ENCODE measurements at regions not wholly inside any gene's neighbourhood (a gene's known extent, or its start where the extent isn't known, plus 50 kb on each side); places are given as distances from the start of the nearest gene placed in this dataset.

GRCh38 chr7:156092307-156092706 lies 280.0 kb upstream of the SHH start:
- 39% methylated on average over 11 of the region's 11 CpGs for WGBS (ENCODE audit: low lambda C conversion rate)
- H3K27me3 ChIP-seq (ENCODE audit: control insufficient read depth in 1 of 2, insufficient read depth in 2 of 2, low read length in 2 of 2), result peaks cover 7 to 69% of the 10 kb centered on the region in 2 experiments; a peak in 4 of 5 replicates
- POLR2A ChIA-PET, result no interaction called here
- H3K9ac ChIP-seq (ENCODE audit: insufficient read depth, low read depth, low read length), result no peak overlapping the region
- H3K36me3 ChIP-seq (replicated peaks in 1 of 2; ENCODE audit: control insufficient read depth in 1 of 2, insufficient read depth in 2 of 2, low read length in 2 of 2), result no peaks in the 10 kb centered on the region
- BruUV-seq (replicated peaks), result no TSS peak
- DNase-seq (ENCODE audit: low spot score) (no peak), FAIRE-seq (no peak), ATAC-seq (no peak)
- no peaks in the 10 kb centered on the region for H3K79me2 ChIP-seq (ENCODE audit: insufficient read depth, low read length)
- no peak overlapping the region for H3K4me2 ChIP-seq (ENCODE audit: low read depth, low read length)
- no peak overlapping the region for H2AFZ ChIP-seq (ENCODE audit: low read length)
- H4K20me1 ChIP-seq (ENCODE audit: insufficient read depth, low read length), result no peaks in the 10 kb centered on the region
- no peak overlapping the region for H3K4me3 ChIP-seq (replicated peaks in 1 of 3; ENCODE audit: insufficient read depth in 1 of 3, low read depth in 2 of 3, low read length in 3 of 3)
- no peaks in the 10 kb centered on the region for H3K9me3 ChIP-seq (ENCODE audit: low read length)
- TF ChIP-seq TEAD3 (CRISPR knock-in tag; optimal IDR thresholded peaks at IDR 0.05; ENCODE audit: borderline replicate concordance) (no peak), MXD3 (CRISPR knock-in tag; IDR thresholded peaks at IDR 0.05) (no peak), ZBTB38 (CRISPR knock-in tag; IDR thresholded peaks at IDR 0.05) (no peak), SMAD3 (CRISPR knock-in tag; IDR thresholded peaks at IDR 0.05) (no peak)
- CTCF ChIA-PET (ENCODE audit: low intra/inter-chr PET ratio, low total read pairs), result no interaction called here
- H3K4me1 ChIP-seq (ENCODE audit: insufficient read depth, low read length), result no peaks in the 10 kb centered on the region
- in situ Hi-C loops (cut with HindIII; ENCODE audit: extremely low pct_ligation_motif_present, low pct_unique_long_range_greater_than_20kb), result no loop called here
- H3K27ac ChIP-seq (ENCODE audit: extremely low read length, insufficient read depth, low read length), result no peak overlapping the region
- intact Hi-C loops (cut with micrococcal nuclease; ENCODE audit: unreplicated experiment), result no loop called here

- intact Hi-C loops (cut with micrococcal nuclease; ENCODE audit: unreplicated experiment), result no loop called here
- DNase-seq (ENCODE audit: low spot score) (no peak), FAIRE-seq (no peak), ATAC-seq (no peak)
- no peak overlapping the region for H3K9ac ChIP-seq (ENCODE audit: insufficient read depth, low read depth, low read length)
- no peaks in the 10 kb centered on the region for H3K79me2 ChIP-seq (ENCODE audit: insufficient read depth, low read length)
- no peak overlapping the region for H2AFZ ChIP-seq (ENCODE audit: low read length)
- H3K4me3 ChIP-seq (replicated peaks in 1 of 3; ENCODE audit: insufficient read depth in 1 of 3, low read depth in 2 of 3, low read length in 3 of 3), result no peak overlapping the region
- BruUV-seq (replicated peaks), result no TSS peak
- in situ Hi-C loops (cut with HindIII; ENCODE audit: extremely low pct_ligation_motif_present, low pct_unique_long_range_greater_than_20kb), result no loop called here
- H3K36me3 ChIP-seq (replicated peaks in 1 of 2; ENCODE audit: control insufficient read depth in 1 of 2, insufficient read depth in 2 of 2, low read length in 2 of 2), result no peaks in the 10 kb centered on the region
- H4K20me1 ChIP-seq (ENCODE audit: insufficient read depth, low read length), result no peaks in the 10 kb centered on the region
- no peak overlapping the region for H3K4me2 ChIP-seq (ENCODE audit: low read depth, low read length)
- 12% methylated on average over 7 of the region's 10 CpGs for WGBS (ENCODE audit: low lambda C conversion rate)
- ChIA-PET POLR2A (no interaction called here), CTCF (ENCODE audit: low intra/inter-chr PET ratio, low total read pairs) (no interaction called here)
- H3K27me3 ChIP-seq (ENCODE audit: control insufficient read depth in 1 of 2, insufficient read depth in 2 of 2, low read length in 2 of 2), result peaks cover 5 to 67% of the 10 kb centered on the region in 2 experiments; a peak in 4 of 5 replicates
- H3K9me3 ChIP-seq (ENCODE audit: low read length), result no peaks in the 10 kb centered on the region
- no peaks in the 10 kb centered on the region for H3K4me1 ChIP-seq (ENCODE audit: insufficient read depth, low read length)
- no peak overlapping the region for H3K27ac ChIP-seq (ENCODE audit: extremely low read length, insufficient read depth, low read length)
- no peak for TF ChIP-seq STAT6 (CRISPR knock-in tag; IDR thresholded peaks at IDR 0.05; ENCODE audit: borderline replicate concordance)
- no peak for TF ChIP-seq ZC3H13 (CRISPR knock-in tag; IDR thresholded peaks at IDR 0.05)
- no peak for TF ChIP-seq ZBTB20 (CRISPR knock-in tag; IDR thresholded peaks at IDR 0.05; ENCODE audit: borderline replicate concordance, low read depth)
- no peak for TF ChIP-seq ZNF564 (CRISPR knock-in tag; IDR thresholded peaks at IDR 0.05)
- no peak for TF ChIP-seq CBX5 (CRISPR knock-in tag; IDR thresholded peaks at IDR 0.05; ENCODE audit: borderline replicate concordance)
- no peak for TF ChIP-seq ZNF235 (CRISPR knock-in tag; IDR thresholded peaks at IDR 0.05; ENCODE audit: borderline replicate concordance)
- no peak for TF ChIP-seq SKI (IDR thresholded peaks at IDR 0.05; ENCODE audit: partially characterized antibody)
- TF ChIP-seq DNMT1 (CRISPR knock-in tag; IDR thresholded peaks at IDR 0.05), result no peak
- no peak for TF ChIP-seq NFIB (CRISPR knock-in tag; IDR thresholded peaks at IDR 0.05; ENCODE audit: borderline replicate concordance)
- TF ChIP-seq HNRNPLL (IDR thresholded peaks at IDR 0.05; ENCODE audit: low read depth, low read length, poor library complexity, severe bottlenecking), result no peak
- TF ChIP-seq SRSF1 (optimal IDR thresholded peaks at IDR 0.05; ENCODE audit: low read depth, low read length), result no peak
- TF ChIP-seq ZNF121 (CRISPR knock-in tag; IDR thresholded peaks at IDR 0.05), result no peak
- TF ChIP-seq TAF1 (CRISPR knock-in tag; IDR thresholded peaks at IDR 0.05), result no peak
Observed at GRCh38 chr7:156091519-156092080, 279.3 kb upstream of the SHH start.

Measured in HepG2 (cell line).